ENCODE measurements at regions not wholly inside any gene's neighbourhood (a gene's known extent, or its start where the extent isn't known, plus 50 kb on each side); places are given as distances from the start of the nearest gene placed in this dataset.
A peak's percentile ranks its signal among the peaks of the same experiment; 100 is the strongest.

DNA sequence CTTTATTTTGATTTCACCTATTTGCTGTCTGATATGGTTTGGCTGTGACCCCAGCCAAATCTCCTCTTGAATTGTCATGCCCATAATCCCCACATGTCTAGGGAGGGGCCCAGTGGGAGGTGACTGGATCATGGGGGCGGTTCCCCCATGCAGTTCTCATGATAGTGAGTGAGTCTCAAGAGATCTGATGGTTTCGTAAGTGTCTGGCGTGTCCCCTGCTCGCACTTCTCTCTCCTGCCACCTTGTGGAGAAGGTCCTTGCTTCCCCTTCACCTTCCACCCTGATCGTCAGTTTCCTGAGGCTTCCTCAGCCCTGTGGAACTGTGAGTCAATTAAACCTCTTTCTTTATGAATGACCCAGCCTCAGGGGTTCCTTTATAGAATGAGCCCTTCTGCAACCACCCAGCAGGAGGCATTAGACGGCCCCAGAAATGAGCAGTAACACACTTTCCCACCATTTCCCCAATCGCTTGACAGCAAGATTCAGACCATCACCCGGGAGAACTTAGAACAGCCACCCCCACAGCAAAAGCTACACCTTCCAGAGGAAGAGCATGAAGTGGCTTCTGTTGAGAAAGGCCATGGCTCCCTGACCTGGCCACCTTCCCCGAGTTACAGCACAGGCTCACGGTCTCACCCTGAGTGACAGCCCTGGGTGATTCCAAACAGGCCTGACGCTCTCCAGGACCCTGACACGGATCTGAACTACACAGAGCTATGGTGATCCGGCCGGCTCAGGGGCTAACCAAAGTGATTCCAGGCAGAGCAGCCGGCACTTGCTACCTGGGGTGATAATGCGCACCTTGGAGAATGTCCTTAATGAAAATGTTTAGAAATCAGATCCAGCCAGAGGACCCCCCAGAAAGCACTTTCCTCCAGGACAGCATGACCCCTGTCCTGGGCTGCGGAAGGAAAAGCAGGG is 131.2 kb upstream of the CDH4 start:
- no peaks in the 10 kb centered on the region for H3K4me1 ChIP-seq
- no peaks in the 10 kb centered on the region for H3K27me3 ChIP-seq (ENCODE audit: insufficient read depth in 3 of 3, low read length in 2 of 3)
- H3K9me3 ChIP-seq = no peaks in the 10 kb centered on the region
- H3K36me3 ChIP-seq (ENCODE audit: insufficient read depth in 1 of 2, low read depth in 1 of 2) = no peaks in the 10 kb centered on the region
- TF ChIP-seq, protein P1, sequence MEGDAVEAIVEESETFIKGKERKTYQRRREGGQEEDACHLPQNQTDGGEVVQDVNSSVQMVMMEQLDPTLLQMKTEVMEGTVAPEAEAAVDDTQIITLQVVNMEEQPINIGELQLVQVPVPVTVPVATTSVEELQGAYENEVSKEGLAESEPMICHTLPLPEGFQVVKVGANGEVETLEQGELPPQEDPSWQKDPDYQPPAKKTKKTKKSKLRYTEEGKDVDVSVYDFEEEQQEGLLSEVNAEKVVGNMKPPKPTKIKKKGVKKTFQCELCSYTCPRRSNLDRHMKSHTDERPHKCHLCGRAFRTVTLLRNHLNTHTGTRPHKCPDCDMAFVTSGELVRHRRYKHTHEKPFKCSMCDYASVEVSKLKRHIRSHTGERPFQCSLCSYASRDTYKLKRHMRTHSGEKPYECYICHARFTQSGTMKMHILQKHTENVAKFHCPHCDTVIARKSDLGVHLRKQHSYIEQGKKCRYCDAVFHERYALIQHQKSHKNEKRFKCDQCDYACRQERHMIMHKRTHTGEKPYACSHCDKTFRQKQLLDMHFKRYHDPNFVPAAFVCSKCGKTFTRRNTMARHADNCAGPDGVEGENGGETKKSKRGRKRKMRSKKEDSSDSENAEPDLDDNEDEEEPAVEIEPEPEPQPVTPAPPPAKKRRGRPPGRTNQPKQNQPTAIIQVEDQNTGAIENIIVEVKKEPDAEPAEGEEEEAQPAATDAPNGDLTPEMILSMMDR (IDR thresholded peaks at IDR 0.05) = peak; percentile 44
- no peak for DNase-seq
- peak; percentile 38 to 69 (median 44) for ATAC-seq
- WGBS, 3 donors = 55 to 56% (median 55%) methylated on average over 17 of the region's 17 CpGs
- no peak overlapping the region for H3K4me3 ChIP-seq
- no peak overlapping the region for H3K27ac ChIP-seq
- intact Hi-C loops (cut with DNase I) = loop anchor here in 1 of 2 donors (5.0 kb wide), 1 partner anchor 1064 kb away; no protein-coding TSS in a partner anchor

GRCh38 chr20:61121661-61122060 is 130.4 kb upstream of the CDH4 start:
- 88 to 97% (median 92%) methylated on average over 8 of the region's 8 CpGs for WGBS, 3 donors
- no peaks in the 10 kb centered on the region for H3K27me3 ChIP-seq (ENCODE audit: insufficient read depth in 3 of 3, low read length in 2 of 3)
- no peaks in the 10 kb centered on the region for H3K36me3 ChIP-seq (ENCODE audit: insufficient read depth in 1 of 2, low read depth in 1 of 2)
- intact Hi-C loops (cut with DNase I) = loop anchor here in 1 of 2 donors (5.0 kb wide), 1 partner anchor 1064 kb away; no protein-coding TSS in a partner anchor
- no peak overlapping the region for H3K4me3 ChIP-seq
- no peaks in the 10 kb centered on the region for H3K4me1 ChIP-seq
- DNase-seq = no peak
- no peaks in the 10 kb centered on the region for H3K9me3 ChIP-seq
- TF ChIP-seq, protein P1 (IDR thresholded peaks at IDR 0.05) = no peak
- no peak for ATAC-seq
- H3K27ac ChIP-seq = no peak overlapping the region

DNA sequence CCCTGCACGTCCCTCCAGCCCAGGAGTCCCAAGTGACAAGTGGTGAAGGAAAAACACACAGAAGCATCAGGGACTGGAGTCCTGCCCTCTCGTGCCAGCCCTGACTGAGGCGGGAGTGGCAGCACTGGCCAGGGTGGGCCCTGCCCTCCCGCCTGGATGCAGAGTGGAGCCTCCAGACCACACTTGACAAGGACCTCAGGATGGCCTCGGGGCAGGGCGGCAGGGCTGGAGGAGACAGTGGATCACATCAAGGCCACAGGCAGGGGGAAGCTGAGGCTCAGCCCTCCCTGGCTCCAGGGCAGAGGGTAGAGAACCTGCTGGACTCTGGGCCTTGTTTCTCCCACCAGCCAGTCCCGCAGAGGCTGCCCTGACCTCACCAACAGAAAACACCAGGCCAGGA is 128.8 kb upstream of the CDH4 start:
- 79 to 86% (median 85%) methylated on average over 7 of the region's 7 CpGs for WGBS, 3 donors
- no peaks in the 10 kb centered on the region for H3K36me3 ChIP-seq (ENCODE audit: insufficient read depth in 1 of 2, low read depth in 1 of 2)
- H3K4me1 ChIP-seq = no peaks in the 10 kb centered on the region
- no peak overlapping the region for H3K4me3 ChIP-seq
- TF ChIP-seq, protein P1 (IDR thresholded peaks at IDR 0.05) = no peak
- ATAC-seq = no peak
- no peaks in the 10 kb centered on the region for H3K27me3 ChIP-seq (ENCODE audit: insufficient read depth in 3 of 3, low read length in 2 of 3)
- intact Hi-C loops (cut with DNase I) = loop anchor here in 1 of 2 donors (5.0 kb wide), 1 partner anchor 1066 kb away; no protein-coding TSS in a partner anchor
- H3K27ac ChIP-seq = no peak overlapping the region
- no peak for DNase-seq
- H3K9me3 ChIP-seq = no peaks in the 10 kb centered on the region

DNA sequence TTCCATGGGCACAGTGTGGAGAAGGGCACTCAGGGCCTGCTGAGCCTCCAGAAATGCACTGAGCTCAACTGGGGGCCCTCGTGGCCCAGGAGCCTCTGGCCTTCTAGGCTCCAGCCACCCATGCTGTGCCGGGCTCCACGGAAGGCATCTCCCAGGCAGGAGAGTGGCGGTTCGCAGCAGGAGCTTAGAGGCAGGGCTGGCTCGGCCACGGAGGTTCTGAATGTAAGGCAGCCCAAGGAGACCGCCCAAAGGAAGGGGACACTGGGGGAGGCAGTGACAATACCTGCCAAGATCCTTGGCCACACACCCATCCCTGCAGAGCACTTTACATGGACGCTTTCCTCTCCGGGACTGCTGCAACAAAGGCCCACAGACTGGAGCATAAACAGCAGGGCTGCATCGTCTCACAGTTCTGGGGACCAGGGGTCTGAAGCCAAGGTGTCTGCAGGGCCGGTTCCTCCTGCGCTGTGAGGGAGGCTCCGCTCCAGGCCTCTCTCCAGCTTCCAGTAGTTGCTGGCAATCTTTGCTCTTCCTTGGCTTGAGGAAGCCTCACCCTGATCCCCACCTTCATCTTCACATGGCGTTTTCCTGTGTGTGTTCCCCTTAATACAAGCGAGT is 128.2 kb upstream of the CDH4 start:
- Histone ChIP-seq H3K27ac (no peak overlapping the region), H3K9me3 (no peaks in the 10 kb centered on the region), H3K27me3 (ENCODE audit: insufficient read depth in 3 of 3, low read length in 2 of 3) (no peaks in the 10 kb centered on the region), H3K4me3 (no peak overlapping the region), H3K4me1 (no peaks in the 10 kb centered on the region), H3K36me3 (ENCODE audit: insufficient read depth in 1 of 2, low read depth in 1 of 2) (no peaks in the 10 kb centered on the region)
- TF ChIP-seq, protein P1 (IDR thresholded peaks at IDR 0.05) = no peak
- intact Hi-C loops (cut with DNase I) = loop anchor here in 1 of 2 donors (5.0 kb wide), 1 partner anchor 1067 kb away; no protein-coding TSS in a partner anchor
- 77 to 80% (median 80%) methylated on average over 16 of the region's 16 CpGs for WGBS, 3 donors
- DNase-seq (no peak), ATAC-seq (no peak)
